GM23248 (cell line): ENCODE measurements at regions not wholly inside any gene's neighbourhood (a gene's known extent, or its start where the extent isn't known, plus 50 kb on each side); places are given as distances from the start of the nearest gene placed in this dataset.

Experiments
- DNase-seq: peaks from one replicate; pipeline ENCODE4 v3.0.0-alpha.2; 2015
- H2AFZ ChIP-seq: fragments of 200-600 bp; sonication (generic); 2 replicates; pipeline ENCODE4 v1.6.1; 2016; ENCODE audit warnings: antibody characterized with exemption
- H3F3A ChIP-seq: fragments of 200-600 bp; sonication (generic); 2 replicates; pipeline ENCODE4 v1.6.1; 2016; ENCODE audit warnings: mild to moderate bottlenecking, antibody characterized with exemption, mixed run types; ENCODE audit not compliant: insufficient read depth
- H3K27ac ChIP-seq: fragments of 200-600 bp; sonication (generic); 2 replicates; pipeline ENCODE4 v1.5.1; 2016; ENCODE audit warnings: mild to moderate bottlenecking
- H3K27me3 ChIP-seq: fragments of 200-600 bp; sonication (generic); replicated peaks from 2 replicates; pipeline ENCODE4 v1.6.1; 2016; ENCODE audit warnings: mild to moderate bottlenecking; ENCODE audit not compliant: insufficient read depth
- H3K36me3 ChIP-seq: fragments of 200-600 bp; sonication (generic); 2 replicates; pipeline ENCODE4 v1.6.1; 2016; ENCODE audit warnings: low read depth, mild to moderate bottlenecking
- H3K4me1 ChIP-seq: fragments of 200-600 bp; sonication (generic); 2 replicates; pipeline ENCODE4 v1.6.1; 2016; ENCODE audit warnings: mild to moderate bottlenecking; ENCODE audit not compliant: insufficient read depth
- H3K4me2 ChIP-seq: fragments of 200-600 bp; sonication (generic); one replicate; pipeline ENCODE4 v1.6.1; 2016; ENCODE audit warnings: mild to moderate bottlenecking; ENCODE audit not compliant: unreplicated experiment
- H3K4me3 ChIP-seq: fragments of 200-600 bp; sonication (generic); 2 replicates; pipeline ENCODE4 v1.5.1; 2016; ENCODE audit warnings: mild to moderate bottlenecking
- H3K79me2 ChIP-seq: fragments of 200-600 bp; sonication (generic); 2 replicates; pipeline ENCODE4 v1.6.1; 2016; ENCODE audit warnings: mild to moderate bottlenecking; ENCODE audit not compliant: insufficient read depth
- H3K9ac ChIP-seq: fragments of 200-600 bp; sonication (generic); 2 replicates; pipeline ENCODE4 v1.6.1; 2016; ENCODE audit warnings: mild to moderate bottlenecking
- H3K9me2 ChIP-seq: fragments of 200-600 bp; sonication (generic); 2 replicates; pipeline ENCODE4 v1.6.1; 2016; ENCODE audit warnings: mixed run types, mild to moderate bottlenecking, moderate library complexity; ENCODE audit not compliant: insufficient read depth
- H3K9me3 ChIP-seq: fragments of 200-600 bp; sonication (generic); one replicate; pipeline ENCODE4 v1.6.1; 2017; ENCODE audit warnings: low read depth
- H4K20me1 ChIP-seq: fragments of 200-600 bp; sonication (generic); 2 replicates; pipeline ENCODE4 v1.6.0; 2016; ENCODE audit not compliant: insufficient read depth
- EZH2 ChIP-seq: fragments of 200-600 bp; sonication (generic); IDR thresholded peaks from 2 replicates; pipeline ENCODE4 v1.6.1; 2018; ENCODE audit warnings: antibody characterized with exemption, mild to moderate bottlenecking; ENCODE audit not compliant: insufficient read depth, poor library complexity, severe bottlenecking
- EZH2phosphoT487 ChIP-seq: fragments of 200-600 bp; sonication (generic); IDR thresholded peaks from 2 replicates; pipeline ENCODE4 v1.6.1; 2018; ENCODE audit warnings: antibody characterized with exemption, moderate library complexity, mild to moderate bottlenecking, low read depth; ENCODE audit not compliant: insufficient read depth
- WGBS, 2 experiments: methylation state at CpG; one replicate each; pipeline ENCODE4 v1.1.6; 2015 to 2017; ENCODE audit warnings: low lambda C conversion rate in 2 of 2, low coverage in 1 of 2; ENCODE audit errors: missing lambda C conversion rate in 2 of 2; 5-methylcytosine and 5-hydroxymethylcytosine counted together
- in situ Hi-C: fragments of 300-500 bp; cut with MboI; formaldehyde crosslinking; loops from 2 replicates; pipeline ENCODE4 v1.15.0; 2020

GRCh38 chr5:85249204-85249603, 864.5 kb upstream of the EDIL3 start:
- WGBS, 2 experiments: 13 to 25% methylated on average over 2 of the region's 2 CpGs

DNA sequence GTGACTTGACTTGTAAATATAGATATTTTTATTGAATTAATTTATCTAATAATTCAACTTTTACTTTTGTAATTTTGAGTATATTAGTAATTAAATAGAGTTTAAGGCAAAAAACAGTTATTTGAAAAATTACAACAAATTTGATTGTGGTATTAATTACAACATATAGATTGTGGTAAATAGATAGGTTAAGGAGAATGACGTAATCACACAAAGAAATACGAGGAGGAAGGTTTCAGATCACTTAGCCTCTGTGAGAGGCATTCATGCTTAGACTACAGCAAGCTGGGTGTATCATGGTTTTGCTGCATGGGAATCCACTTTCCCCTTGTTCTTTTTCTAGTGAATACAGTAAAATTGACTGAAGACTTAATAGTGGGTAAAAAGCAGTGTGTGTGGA, 878.4 kb upstream of the EDIL3 start:
- H2AFZ ChIP-seq: no peak overlapping the region
- H3F3A ChIP-seq: no peaks in the 10 kb centered on the region
- no peaks in the 10 kb centered on the region for H3K79me2 ChIP-seq
- no peak overlapping the region for H3K4me3 ChIP-seq
- H3K4me2 ChIP-seq: no peak overlapping the region
- H4K20me1 ChIP-seq: no peaks in the 10 kb centered on the region
- DNase-seq: no peak
- H3K27me3 ChIP-seq: no peaks in the 10 kb centered on the region
- H3K9me2 ChIP-seq: no peaks in the 10 kb centered on the region
- no peaks in the 10 kb centered on the region for H3K9me3 ChIP-seq
- no peak overlapping the region for H3K9ac ChIP-seq
- no peaks in the 10 kb centered on the region for H3K4me1 ChIP-seq
- no peak overlapping the region for H3K27ac ChIP-seq
- TF ChIP-seq EZH2phosphoT487 (no peak), EZH2 (no peak)
- in situ Hi-C loops: no loop called here
- WGBS, 2 experiments: 1 to 7% methylated on average over 2 of the region's 2 CpGs
- H3K36me3 ChIP-seq: no peaks in the 10 kb centered on the region

More at GRCh38 chr5:85249204-85249603, 864.5 kb upstream of the EDIL3 start:
- Histone ChIP-seq H3K9me2 (no peaks in the 10 kb centered on the region), H3K9me3 (no peaks in the 10 kb centered on the region), H3K79me2 (no peaks in the 10 kb centered on the region), H3K9ac (no peak overlapping the region), H3K4me2 (no peak overlapping the region), H3K27me3 (no peaks in the 10 kb centered on the region), H2AFZ (no peak overlapping the region), H3K27ac (no peak overlapping the region), H3K36me3 (no peaks in the 10 kb centered on the region), H3K4me1 (no peaks in the 10 kb centered on the region), H3F3A (no peaks in the 10 kb centered on the region), H4K20me1 (no peaks in the 10 kb centered on the region), H3K4me3 (no peak overlapping the region)
- no peak for DNase-seq
- in situ Hi-C loops: no loop called here
- TF ChIP-seq EZH2phosphoT487 (no peak), EZH2 (no peak)

DNA sequence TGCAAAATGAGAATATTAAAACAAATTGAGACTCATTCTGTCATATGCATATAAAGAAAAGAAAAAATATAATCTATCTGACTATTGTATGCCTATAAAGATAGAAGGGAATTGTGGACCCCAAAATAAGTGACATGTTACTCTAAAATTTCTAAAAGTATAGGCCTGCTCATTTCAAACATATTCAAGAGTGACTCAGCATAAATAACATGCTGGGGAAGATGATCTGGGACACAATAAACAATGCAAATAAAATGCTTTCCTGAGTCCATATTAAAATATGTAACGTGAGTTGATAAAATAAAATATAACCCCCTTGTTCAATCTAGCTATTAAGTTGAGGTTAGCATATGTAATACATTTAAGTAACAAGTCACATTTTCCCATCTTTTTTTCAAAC, 882.0 kb upstream of the EDIL3 start:
- Histone ChIP-seq H3K9ac (no peak overlapping the region), H3K9me3 (no peaks in the 10 kb centered on the region), H3K27me3 (no peaks in the 10 kb centered on the region), H3F3A (no peaks in the 10 kb centered on the region), H3K27ac (no peak overlapping the region), H4K20me1 (no peaks in the 10 kb centered on the region), H3K9me2 (no peaks in the 10 kb centered on the region), H3K4me3 (no peak overlapping the region), H3K4me2 (no peak overlapping the region), H3K36me3 (no peaks in the 10 kb centered on the region), H2AFZ (no peak overlapping the region), H3K79me2 (no peaks in the 10 kb centered on the region), H3K4me1 (no peaks in the 10 kb centered on the region)
- DNase-seq: no peak
- WGBS, 2 experiments: 20 to 21% methylated on average over 1 of the region's 1 CpG
- in situ Hi-C loops: no loop called here
- no peak for TF ChIP-seq EZH2
- TF ChIP-seq EZH2phosphoT487: no peak

DNA sequence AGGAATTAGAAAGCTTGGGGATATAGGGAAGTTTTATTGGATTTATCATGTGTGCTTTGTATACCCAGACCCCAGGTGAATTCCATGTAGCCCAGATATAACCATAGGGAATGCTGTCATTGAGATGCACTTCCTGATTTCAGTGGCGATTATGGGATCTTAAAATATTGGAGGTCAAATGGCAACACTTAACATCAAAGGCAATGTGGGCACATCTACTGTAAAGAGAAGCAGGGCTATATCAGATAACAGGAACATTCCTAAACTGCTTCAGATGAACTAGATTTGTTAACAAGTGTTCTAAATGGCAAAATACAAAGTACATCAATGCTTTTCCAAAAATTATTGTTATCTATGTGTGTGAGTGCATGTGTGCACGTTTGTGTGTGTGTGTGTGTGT, 883.5 kb upstream of the EDIL3 start:
- H3K27me3 ChIP-seq: no peaks in the 10 kb centered on the region
- DNase-seq: no peak
- no peak overlapping the region for H3K9ac ChIP-seq
- no peaks in the 10 kb centered on the region for H4K20me1 ChIP-seq
- H3K4me1 ChIP-seq: no peaks in the 10 kb centered on the region
- WGBS, 2 experiments: 0 to 1% methylated on average over 2 of the region's 2 CpGs
- H3K4me2 ChIP-seq: no peak overlapping the region
- in situ Hi-C loops: no loop called here
- no peaks in the 10 kb centered on the region for H3K9me3 ChIP-seq
- no peaks in the 10 kb centered on the region for H3K9me2 ChIP-seq
- H3K36me3 ChIP-seq: no peaks in the 10 kb centered on the region
- H3K27ac ChIP-seq: no peak overlapping the region
- H3F3A ChIP-seq: no peaks in the 10 kb centered on the region
- H2AFZ ChIP-seq: no peak overlapping the region
- H3K79me2 ChIP-seq: no peaks in the 10 kb centered on the region
- TF ChIP-seq EZH2phosphoT487: no peak
- H3K4me3 ChIP-seq: no peak overlapping the region

- DNase-seq: no peak
- Histone ChIP-seq H3F3A (no peaks in the 10 kb centered on the region), H3K36me3 (no peaks in the 10 kb centered on the region), H2AFZ (no peak overlapping the region), H3K4me1 (no peaks in the 10 kb centered on the region), H3K27ac (no peak overlapping the region), H3K27me3 (no peaks in the 10 kb centered on the region), H3K9me3 (no peaks in the 10 kb centered on the region), H3K79me2 (no peaks in the 10 kb centered on the region), H4K20me1 (no peaks in the 10 kb centered on the region), H3K9ac (no peak overlapping the region), H3K4me2 (no peak overlapping the region), H3K4me3 (no peak overlapping the region), H3K9me2 (no peaks in the 10 kb centered on the region)
- TF ChIP-seq EZH2phosphoT487 (no peak), EZH2 (no peak)
- 38 to 52% methylated on average over 1 of the region's 1 CpG for WGBS, 2 experiments
- in situ Hi-C loops: no loop called here
Observed at GRCh38 chr5:85278193-85278592, 893.5 kb upstream of the EDIL3 start.
